ENCODE measurements at regions not wholly inside any gene's neighbourhood (a gene's known extent, or its start where the extent isn't known, plus 50 kb on each side); places are given as distances from the start of the nearest gene placed in this dataset.

- in situ Hi-C loops (cut with HindIII; ENCODE audit: low pct_ligation_motif_present, low sequenced_read_pairs): no loop called here
- Histone ChIP-seq H3K36me3 (replicated peaks) (no peaks in the 10 kb centered on the region), H3K27me3 (replicated peaks) (no peaks in the 10 kb centered on the region), H3K27ac (no peak overlapping the region), H3K4me3 (ENCODE audit: low read depth, low read length) (no peak overlapping the region)
- no peak for TF ChIP-seq CTCF (IDR thresholded peaks at IDR 0.05; ENCODE audit: low read depth, low read length, missing control alignments)
- no peak for DNase-seq
Observed at GRCh38 chr10:111650088-111650487, 533.5 kb downstream of the GPAM start.

GRCh38 chr10:111656066-111656465 is 527.5 kb downstream of the GPAM start:
- in situ Hi-C loops (cut with HindIII; ENCODE audit: low pct_ligation_motif_present, low sequenced_read_pairs): no loop called here
- H3K4me3 ChIP-seq (ENCODE audit: low read depth, low read length): no peak overlapping the region
- TF ChIP-seq CTCF (IDR thresholded peaks at IDR 0.05; ENCODE audit: low read depth, low read length, missing control alignments): no peak
- H3K27ac ChIP-seq: no peak overlapping the region
- no peaks in the 10 kb centered on the region for H3K36me3 ChIP-seq (replicated peaks)
- H3K27me3 ChIP-seq (replicated peaks): no peaks in the 10 kb centered on the region
- DNase-seq: no peak

GRCh38 chr10:111677759-111678158 is 505.8 kb downstream of the GPAM start:
- no peak overlapping the region for H3K27ac ChIP-seq
- in situ Hi-C loops (cut with HindIII; ENCODE audit: low pct_ligation_motif_present, low sequenced_read_pairs): no loop called here
- H3K4me3 ChIP-seq (ENCODE audit: low read depth, low read length): no peak overlapping the region
- H3K27me3 ChIP-seq (replicated peaks): no peaks in the 10 kb centered on the region
- DNase-seq: no peak
- no peaks in the 10 kb centered on the region for H3K36me3 ChIP-seq (replicated peaks)
- TF ChIP-seq CTCF (IDR thresholded peaks at IDR 0.05; ENCODE audit: low read depth, low read length, missing control alignments): no peak

- DNase-seq: no peak
- in situ Hi-C loops (cut with HindIII; ENCODE audit: low pct_ligation_motif_present, low sequenced_read_pairs): no loop called here
- no peaks in the 10 kb centered on the region for H3K27me3 ChIP-seq (replicated peaks)
- no peak overlapping the region for H3K27ac ChIP-seq
- H3K4me3 ChIP-seq (ENCODE audit: low read depth, low read length): no peak overlapping the region
- TF ChIP-seq CTCF (IDR thresholded peaks at IDR 0.05; ENCODE audit: low read depth, low read length, missing control alignments): no peak
- H3K36me3 ChIP-seq (replicated peaks): no peaks in the 10 kb centered on the region
Observed at GRCh38 chr10:111686796-111687195, 496.8 kb downstream of the GPAM start.

GRCh38 chr10:111698711-111699110 is 484.9 kb downstream of the GPAM start:
- Histone ChIP-seq H3K36me3 (replicated peaks) (no peaks in the 10 kb centered on the region), H3K4me3 (ENCODE audit: low read depth, low read length) (no peak overlapping the region), H3K27me3 (replicated peaks) (no peaks in the 10 kb centered on the region), H3K27ac (no peak overlapping the region)
- no peak for TF ChIP-seq CTCF (IDR thresholded peaks at IDR 0.05; ENCODE audit: low read depth, low read length, missing control alignments)
- in situ Hi-C loops (cut with HindIII; ENCODE audit: low pct_ligation_motif_present, low sequenced_read_pairs): no loop called here
- DNase-seq: no peak

GRCh38 chr10:111703986-111704385 is 479.6 kb downstream of the GPAM start:
- no peak for TF ChIP-seq CTCF (IDR thresholded peaks at IDR 0.05; ENCODE audit: low read depth, low read length, missing control alignments)
- DNase-seq: no peak
- Histone ChIP-seq H3K4me3 (ENCODE audit: low read depth, low read length) (no peak overlapping the region), H3K27me3 (replicated peaks) (no peaks in the 10 kb centered on the region), H3K27ac (no peak overlapping the region), H3K36me3 (replicated peaks) (no peaks in the 10 kb centered on the region)
- in situ Hi-C loops (cut with HindIII; ENCODE audit: low pct_ligation_motif_present, low sequenced_read_pairs): no loop called here
